Astrocyte (in vitro differentiated cells and primary cell): ENCODE measurements at regions not wholly inside any gene's neighbourhood (a gene's known extent, or its start where the extent isn't known, plus 50 kb on each side); places are given as distances from the start of the nearest gene placed in this dataset.

Experiments used
- EZH2 ChIP-seq: IDR thresholded peaks from 2 replicates; pipeline ENCODE4 v1.6.1; 2012; ENCODE audit warnings: mild to moderate bottlenecking, low read length, inconsistent platforms; ENCODE audit not compliant: insufficient read depth
- TF ChIP-seq, protein P1 (sequence below): IDR thresholded peaks from 2 replicates; pipeline ENCODE4 v1.5.1; 2011; ENCODE audit warnings: low read depth, mild to moderate bottlenecking, inconsistent platforms, low read length, moderate library complexity; ENCODE audit not compliant: insufficient read depth

GRCh38 chr1:106360252-106360651 is 696.2 kb upstream of the PRMT6 start:
- TF ChIP-seq, protein P1, sequence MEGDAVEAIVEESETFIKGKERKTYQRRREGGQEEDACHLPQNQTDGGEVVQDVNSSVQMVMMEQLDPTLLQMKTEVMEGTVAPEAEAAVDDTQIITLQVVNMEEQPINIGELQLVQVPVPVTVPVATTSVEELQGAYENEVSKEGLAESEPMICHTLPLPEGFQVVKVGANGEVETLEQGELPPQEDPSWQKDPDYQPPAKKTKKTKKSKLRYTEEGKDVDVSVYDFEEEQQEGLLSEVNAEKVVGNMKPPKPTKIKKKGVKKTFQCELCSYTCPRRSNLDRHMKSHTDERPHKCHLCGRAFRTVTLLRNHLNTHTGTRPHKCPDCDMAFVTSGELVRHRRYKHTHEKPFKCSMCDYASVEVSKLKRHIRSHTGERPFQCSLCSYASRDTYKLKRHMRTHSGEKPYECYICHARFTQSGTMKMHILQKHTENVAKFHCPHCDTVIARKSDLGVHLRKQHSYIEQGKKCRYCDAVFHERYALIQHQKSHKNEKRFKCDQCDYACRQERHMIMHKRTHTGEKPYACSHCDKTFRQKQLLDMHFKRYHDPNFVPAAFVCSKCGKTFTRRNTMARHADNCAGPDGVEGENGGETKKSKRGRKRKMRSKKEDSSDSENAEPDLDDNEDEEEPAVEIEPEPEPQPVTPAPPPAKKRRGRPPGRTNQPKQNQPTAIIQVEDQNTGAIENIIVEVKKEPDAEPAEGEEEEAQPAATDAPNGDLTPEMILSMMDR: no peak
- TF ChIP-seq EZH2: no peak
